GM10248 (cell line): ENCODE measurements at regions not wholly inside any gene's neighbourhood (a gene's known extent, or its start where the extent isn't known, plus 50 kb on each side); places are given as distances from the start of the nearest gene placed in this dataset.

ENCODE experiments used
- CTCF ChIA-PET: fragments of 300-600 bp; sonication (Branson Sonifier 250); formaldehyde crosslinking; extraction: SDS; loops from one replicate; lab custom pipeline; 2021; ENCODE audit warnings: antibody characterized with exemption; lab: Yijun Ruan, JAX
- POLR2A ChIA-PET: fragments of 350-650 bp; sonication (Branson Sonifier 250); formaldehyde crosslinking; extraction: SDS; loops from one replicate; lab custom pipeline; 2020; ENCODE audit warnings: antibody characterized with exemption; lab: Yijun Ruan, JAX
- DNase-seq: peaks from one replicate; pipeline ENCODE4 v3.0.0; 2012; ENCODE audit errors: extremely low spot score
- TF ChIP-seq, protein P1 (sequence below): IDR thresholded peaks from 2 replicates; pipeline ENCODE4 v1.5.1; 2012; ENCODE audit warnings: mild to moderate bottlenecking, low read depth; ENCODE audit errors: extremely low read depth, missing control alignments, control extremely low read depth

DNA sequence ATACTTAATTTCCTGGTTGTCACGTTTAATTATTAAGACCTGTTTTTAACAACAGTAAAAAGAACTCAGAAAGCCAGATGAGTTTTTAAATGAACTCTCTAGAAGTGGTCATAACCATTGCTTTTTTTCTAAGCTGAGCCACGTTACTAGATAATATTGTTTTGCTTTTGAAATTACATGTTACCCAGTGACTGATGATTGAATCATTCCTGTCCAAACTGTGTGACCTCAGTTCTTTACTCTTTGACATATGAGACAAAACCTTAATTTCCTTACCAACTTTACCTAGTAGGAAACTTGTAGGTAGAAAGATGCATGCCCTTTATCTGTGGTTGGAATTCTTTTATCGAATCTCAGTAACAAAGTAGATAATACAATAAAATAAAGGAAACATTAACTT, 411.7 kb downstream of the SH3GL2 start:
- no peak for DNase-seq
- TF ChIP-seq, protein P1, sequence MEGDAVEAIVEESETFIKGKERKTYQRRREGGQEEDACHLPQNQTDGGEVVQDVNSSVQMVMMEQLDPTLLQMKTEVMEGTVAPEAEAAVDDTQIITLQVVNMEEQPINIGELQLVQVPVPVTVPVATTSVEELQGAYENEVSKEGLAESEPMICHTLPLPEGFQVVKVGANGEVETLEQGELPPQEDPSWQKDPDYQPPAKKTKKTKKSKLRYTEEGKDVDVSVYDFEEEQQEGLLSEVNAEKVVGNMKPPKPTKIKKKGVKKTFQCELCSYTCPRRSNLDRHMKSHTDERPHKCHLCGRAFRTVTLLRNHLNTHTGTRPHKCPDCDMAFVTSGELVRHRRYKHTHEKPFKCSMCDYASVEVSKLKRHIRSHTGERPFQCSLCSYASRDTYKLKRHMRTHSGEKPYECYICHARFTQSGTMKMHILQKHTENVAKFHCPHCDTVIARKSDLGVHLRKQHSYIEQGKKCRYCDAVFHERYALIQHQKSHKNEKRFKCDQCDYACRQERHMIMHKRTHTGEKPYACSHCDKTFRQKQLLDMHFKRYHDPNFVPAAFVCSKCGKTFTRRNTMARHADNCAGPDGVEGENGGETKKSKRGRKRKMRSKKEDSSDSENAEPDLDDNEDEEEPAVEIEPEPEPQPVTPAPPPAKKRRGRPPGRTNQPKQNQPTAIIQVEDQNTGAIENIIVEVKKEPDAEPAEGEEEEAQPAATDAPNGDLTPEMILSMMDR: no peak
- ChIA-PET POLR2A (no interaction called here), CTCF (interaction anchor here (1.5 kb wide), 1 partner anchor 17 kb away, joined by 3 read pairs; no protein-coding TSS in a partner anchor)

- DNase-seq: no peak
- TF ChIP-seq, protein P1: no peak
- CTCF ChIA-PET: no interaction called here
- POLR2A ChIA-PET: no interaction called here
Measured at GRCh38 chr9:17993024-17993423, 414.2 kb downstream of the SH3GL2 start.

GRCh38 chr9:17994695-17995425, 416.0 kb downstream of the SH3GL2 start:
- CTCF ChIA-PET: no interaction called here

GRCh38 chr9:17996728-17997127, 417.9 kb downstream of the SH3GL2 start:
- TF ChIP-seq, protein P1: no peak
- CTCF ChIA-PET: interaction anchor here (1.4 kb wide), 1 partner anchor 53 kb away, joined by 3 read pairs; no protein-coding TSS in a partner anchor
- POLR2A ChIA-PET: no interaction called here
- DNase-seq: no peak

More at GRCh38 chr9:17994695-17995425, 416.0 kb downstream of the SH3GL2 start:
- POLR2A ChIA-PET: no interaction called here
- DNase-seq: no peak
- TF ChIP-seq, protein P1: no peak

DNA sequence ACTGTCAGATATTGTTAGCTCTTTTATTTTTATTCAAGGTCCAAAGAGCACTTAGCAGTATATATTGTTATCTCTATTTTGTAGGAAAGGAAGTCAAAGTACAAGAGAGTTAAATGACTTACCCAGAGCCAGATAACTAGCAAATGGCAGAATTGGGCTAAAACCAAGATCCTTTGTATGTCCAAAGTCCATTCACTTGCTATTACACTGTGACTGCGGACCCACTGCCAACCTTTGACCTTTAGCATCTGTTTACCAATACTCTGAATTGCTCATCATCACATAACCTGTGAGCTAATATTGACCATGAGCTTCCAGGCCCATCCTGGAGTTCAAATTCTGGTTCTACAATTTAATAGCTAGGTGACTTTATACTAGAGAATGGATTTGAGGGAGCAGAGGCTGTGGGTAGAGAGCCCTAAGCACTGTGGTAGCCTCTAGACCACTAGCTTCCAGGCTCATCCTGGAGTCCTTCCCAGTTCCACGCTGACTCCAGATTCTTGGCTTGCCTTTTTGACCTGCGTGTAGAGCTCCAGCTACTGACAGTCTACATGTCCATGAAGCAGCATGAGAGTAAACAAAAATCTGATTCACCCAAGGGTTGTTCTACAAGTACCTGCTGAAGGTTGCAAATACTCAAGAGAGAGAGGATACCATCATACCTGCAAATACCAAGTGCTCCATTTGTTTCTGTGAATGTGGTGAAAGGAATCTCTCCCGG, 424.0 kb downstream of the SH3GL2 start:
- TF ChIP-seq, protein P1: no peak
- CTCF ChIA-PET: interaction anchor here (1.0 kb wide), 1 partner anchor 30 kb away, joined by 3 read pairs; no protein-coding TSS in a partner anchor
- DNase-seq: no peak
- POLR2A ChIA-PET: no interaction called here

DNA sequence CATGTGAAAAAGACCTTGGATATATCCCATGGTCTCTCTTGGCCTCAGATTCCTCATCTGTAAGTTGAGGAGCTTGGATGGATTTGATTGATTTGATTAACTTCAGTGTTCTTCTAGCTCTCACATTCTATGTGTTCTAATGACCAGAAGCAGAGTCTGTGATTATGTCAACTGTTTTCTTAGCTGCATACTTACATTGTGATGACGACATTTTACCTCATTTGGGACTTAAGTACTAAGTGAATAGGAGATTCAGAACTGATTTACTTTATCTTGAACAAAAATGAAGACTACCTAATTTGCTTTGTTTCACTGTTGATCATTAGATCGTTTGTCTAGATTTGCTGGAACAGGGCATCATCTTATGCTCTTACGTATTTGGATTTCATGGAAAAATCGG, 427.7 kb downstream of the SH3GL2 start:
- DNase-seq: no peak
- TF ChIP-seq, protein P1: no peak
- POLR2A ChIA-PET: no interaction called here
- CTCF ChIA-PET: interaction anchor here (0.9 to 2.1 kb wide), 7 partner anchors 9 to 43 kb away, joined by 3 to 8 read pairs (median 3); no protein-coding TSS in a partner anchor
